C1 segment of cervical spinal cord (tissue), 14 donors: ENCODE measurements at regions not wholly inside any gene's neighbourhood (a gene's known extent, or its start where the extent isn't known, plus 50 kb on each side); places are given as distances from the start of the nearest gene placed in this dataset.
"Not testable (repeated sequence)": the region's sequence is repeated elsewhere in the genome, so short reads cannot be mapped to it uniquely, and the experiment has no call there.

Experiments used
- DNase-seq, 14 donors: peaks; one replicate each; lab custom pipeline; 2025; lab: John Stamatoyannopoulos, UW

DNA sequence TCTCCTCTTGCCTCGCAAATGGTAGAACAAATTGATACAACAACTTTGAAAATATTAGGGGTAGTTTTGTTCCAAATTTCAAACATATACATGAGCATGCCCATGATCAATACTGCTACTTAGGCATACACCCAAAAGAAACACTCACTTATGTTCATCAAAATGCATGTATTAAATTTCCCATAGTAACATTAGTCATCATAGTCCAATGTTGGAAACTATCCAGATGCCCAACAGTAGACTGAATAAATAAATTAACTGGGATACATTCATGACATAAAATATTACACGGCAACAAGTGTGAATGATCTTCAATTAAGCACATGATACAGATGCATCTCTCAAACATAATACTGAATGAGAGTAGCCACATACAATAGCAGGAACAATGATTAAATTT, 391.6 kb downstream of the CDH11 start:
- DNase-seq: no peak

DNA sequence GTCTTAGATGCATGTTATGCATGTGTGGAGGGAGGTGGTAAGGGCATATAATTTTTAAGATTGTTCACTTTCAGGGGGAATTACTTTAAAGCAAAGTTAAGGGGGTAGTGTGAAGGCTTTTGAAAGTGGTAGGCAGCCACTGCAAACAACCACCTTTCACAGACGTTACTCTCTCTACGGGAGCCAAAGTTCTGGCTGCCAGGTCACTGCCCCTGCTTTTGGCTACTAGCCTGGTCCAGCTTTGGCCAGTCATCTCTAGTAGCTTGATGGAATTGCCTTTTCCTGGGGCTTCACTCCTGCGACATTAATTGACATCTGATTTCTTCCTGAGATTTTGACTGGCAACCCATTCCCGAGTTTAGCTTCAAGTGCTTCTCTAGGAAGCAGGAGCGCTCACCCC, 397.5 kb downstream of the CDH11 start:
- no peak for DNase-seq

DNA sequence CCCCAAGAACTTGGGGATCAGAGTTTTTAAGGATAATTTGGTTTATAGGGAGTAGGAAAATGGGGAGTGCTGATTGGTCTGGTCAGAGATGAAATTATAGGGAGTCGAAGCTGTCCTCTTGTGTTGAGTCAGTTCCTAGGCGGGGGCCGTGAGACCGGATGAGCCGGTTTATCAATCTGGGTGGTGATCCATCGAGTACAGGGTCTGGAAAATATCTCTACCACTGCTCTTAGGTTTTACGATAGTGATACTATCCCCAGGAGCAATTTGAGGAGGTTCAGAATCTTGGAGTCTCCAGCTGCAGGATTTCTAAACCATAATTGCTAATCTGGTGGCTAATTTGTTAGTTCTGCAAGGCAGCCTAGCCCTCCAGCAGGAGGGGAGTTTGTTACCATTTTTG, 403.4 kb downstream of the CDH11 start:
- DNase-seq: no peak

DNA sequence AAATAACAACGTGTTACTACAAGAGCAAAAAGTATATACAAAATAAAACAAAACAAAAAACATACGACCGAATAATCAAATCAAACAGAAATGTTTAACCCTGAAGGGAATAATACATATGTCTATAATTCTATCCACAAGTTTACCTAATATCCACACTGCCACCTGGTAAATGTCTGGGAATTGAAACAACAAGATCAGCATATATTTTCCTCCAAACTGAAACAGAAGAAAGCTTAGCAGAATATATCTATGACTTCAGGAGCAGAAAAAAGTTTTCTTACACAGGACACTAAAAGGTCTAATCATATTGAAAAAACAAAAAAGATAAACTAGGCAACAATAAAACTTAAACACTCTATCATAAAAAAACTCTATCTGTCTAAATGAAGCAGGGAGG, 404.0 kb downstream of the CDH11 start:
- no peak for DNase-seq

DNA sequence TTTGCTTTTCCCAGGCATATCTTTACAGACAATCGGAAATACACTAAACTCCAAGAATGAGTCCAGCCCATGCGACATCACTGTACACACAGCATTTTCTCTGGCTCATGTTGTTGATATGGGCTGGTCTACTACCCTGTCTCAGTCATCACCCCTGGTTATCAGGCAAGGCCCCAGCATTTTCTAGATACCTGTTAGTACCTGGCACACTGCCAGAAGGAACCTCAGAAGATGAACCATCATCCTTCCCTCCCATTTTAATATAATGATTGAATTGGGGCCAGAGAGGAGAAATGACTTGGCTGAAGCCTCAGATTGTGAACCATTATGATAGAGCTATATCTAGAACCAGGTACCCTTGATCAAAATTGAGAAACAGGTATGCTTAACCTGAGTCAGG, 406.2 kb downstream of the CDH11 start:
- no peak for DNase-seq

DNA sequence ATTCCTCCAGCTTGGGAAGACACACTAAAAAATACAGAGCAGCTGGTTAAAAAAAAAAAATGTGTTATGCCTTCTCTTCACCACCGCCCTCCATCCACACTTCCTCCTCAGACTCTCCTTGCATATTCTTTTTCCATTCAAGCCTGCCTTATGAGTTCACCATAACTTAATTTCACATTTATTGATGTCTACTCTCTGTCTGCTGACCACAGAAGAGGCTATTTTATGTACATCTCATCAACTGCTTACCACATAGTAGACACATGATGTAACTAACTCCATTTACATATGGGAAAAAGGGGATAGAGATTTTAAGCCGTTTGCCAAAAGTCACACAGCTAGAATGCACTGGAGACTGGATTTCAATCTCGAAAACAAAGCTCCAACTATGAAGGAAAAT, 409.8 kb downstream of the CDH11 start:
- DNase-seq: no peak

DNA sequence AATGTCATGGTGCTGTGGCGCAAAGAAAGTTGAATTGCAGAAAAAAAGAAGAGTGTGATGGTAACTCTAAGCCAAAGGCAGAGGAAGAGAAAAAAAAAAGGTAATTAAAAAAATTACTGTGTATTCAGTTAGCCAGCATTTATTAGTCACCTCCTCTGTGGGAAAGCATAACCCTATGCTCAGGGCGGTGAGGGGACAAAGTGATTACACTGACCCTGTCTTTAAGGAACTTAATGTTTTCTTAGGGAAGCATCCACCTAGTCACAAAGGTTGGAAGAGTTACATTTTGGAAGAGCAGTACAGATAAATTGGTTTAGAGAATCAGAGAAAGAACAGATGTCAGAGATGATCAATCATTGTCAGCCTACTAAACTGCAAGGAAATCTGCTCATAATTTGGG, 410.3 kb downstream of the CDH11 start:
- DNase-seq: no peak

DNA sequence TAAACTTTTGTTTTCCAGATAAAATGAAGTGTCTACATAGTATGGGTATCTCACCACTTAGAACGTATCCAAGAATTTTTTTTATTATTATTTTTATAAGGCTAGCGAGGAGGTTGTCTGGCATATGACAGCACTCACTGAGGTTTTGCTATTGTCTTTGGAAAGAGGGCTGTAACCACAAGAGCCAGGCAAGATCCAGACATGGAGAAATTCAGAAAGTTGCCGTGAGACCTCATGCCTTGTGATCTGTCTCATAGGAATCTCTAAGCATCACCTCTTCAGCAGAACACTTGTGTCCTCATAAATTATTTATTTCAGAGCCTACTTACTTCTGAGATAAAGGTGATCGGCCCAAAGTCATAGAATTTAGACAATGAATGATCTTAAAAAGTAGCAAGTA, 410.8 kb downstream of the CDH11 start:
- DNase-seq: no peak

DNA sequence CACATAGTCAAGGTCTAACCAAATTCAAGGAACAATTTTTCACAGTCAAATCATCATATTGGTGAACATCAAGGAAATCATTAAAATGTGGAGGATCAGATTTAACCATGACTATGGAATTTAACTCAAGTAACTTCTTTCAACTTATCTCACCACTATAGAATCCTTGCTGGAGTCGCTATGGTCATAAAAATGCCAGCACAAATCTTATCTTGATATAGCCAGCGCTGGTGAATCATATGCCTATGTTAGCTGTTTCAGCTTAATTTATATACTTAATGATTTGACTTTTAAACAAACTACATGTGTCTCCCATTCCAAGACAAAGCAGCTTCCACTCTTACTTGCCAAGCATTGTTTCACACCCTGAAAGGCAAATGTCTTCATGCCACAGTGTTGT, 416.4 kb downstream of the CDH11 start:
- no peak for DNase-seq

DNA sequence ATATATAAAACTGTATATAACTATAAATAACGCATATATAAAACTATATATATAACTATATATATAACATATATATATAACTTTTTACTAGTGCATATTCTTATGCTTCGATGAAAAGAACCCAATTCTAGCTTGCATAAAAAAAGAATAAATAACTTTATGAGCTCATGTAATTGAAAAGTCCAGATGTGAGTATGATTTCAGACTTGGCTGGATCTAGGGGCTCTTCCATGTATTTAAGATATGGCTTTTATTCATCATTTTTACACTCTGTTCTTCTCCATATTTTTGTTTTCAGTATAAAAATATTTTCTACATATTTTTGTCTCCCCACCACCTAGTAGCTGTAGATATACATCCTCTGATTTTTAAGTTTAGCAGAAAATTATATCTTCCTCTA, 417.5 kb downstream of the CDH11 start:
- DNase-seq: no peak

DNA sequence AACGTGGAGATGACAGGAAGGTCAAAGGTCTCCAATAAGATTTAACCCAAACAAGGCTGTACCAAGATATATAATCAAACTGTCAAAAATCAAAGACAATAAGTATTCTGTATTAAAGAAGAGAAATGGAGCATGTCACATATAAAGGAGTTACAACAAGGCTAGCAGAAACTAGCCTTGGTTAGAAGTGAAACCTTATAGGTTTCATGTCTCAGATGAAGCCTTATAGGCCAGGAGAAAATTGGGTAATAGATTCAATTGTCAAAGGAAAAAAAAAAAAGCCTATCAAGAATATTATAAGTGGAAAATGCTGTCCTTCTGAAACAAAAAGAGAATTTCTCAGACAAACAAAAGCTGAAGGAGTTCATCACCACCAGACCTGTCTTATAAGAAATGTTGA, 419.4 kb downstream of the CDH11 start:
- no peak for DNase-seq

DNA sequence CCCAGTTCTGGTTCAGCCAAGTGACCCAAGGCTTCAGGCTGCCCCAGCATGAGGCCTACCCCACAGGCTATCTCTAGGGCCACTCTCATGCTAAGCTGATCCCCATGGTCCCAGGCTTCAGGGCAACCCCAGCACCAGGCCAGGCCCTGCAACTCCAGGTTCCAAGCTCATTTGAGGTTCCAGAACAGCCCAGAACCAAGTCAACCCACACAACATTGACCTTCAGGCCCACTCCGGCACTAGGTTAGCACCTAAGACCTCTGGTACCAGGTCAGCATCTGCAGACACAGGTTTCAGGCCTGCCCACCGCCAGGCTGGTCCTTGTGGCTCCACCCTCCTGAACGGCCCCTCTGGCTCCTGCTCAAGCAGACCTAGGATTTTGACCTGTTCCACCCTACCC, 421.2 kb downstream of the CDH11 start:
- no peak for DNase-seq

DNA sequence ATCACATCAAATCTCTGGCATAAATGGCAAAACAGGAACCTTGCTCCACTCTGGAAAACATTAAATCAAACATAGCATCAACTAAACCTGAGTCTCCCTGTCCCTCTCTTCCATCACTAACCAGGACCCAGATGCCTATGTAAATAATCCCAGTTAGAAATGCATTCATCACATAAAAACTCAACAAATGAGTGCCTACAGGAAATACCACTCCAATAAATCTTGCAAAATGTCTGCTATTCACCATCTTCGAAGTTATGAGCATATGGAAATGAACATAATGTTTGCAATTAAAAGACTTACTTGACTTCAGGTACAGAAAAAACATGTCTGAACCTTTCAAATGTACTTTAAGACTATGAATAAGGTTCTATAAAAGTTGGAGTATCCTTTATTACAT, 425.0 kb downstream of the CDH11 start:
- no peak for DNase-seq

DNA sequence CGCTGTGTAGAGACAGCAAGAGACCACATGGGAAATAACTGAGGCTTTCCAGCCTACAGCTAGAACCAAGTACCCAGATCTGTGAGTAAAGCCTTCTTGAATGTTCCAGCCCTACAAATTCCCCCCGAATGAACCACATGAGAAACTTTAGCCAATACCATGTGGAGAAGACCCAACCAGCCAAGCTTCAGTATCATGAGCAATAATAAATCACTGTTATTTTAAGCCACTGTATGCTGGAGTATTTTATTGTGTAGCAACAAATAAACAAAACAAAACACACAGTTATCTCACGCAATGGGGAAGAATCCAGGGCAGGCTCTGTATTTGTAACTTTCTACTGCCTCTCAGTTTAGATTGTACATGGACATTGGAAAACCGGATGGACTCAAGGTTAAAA, 426.2 kb downstream of the CDH11 start:
- no peak for DNase-seq

DNA sequence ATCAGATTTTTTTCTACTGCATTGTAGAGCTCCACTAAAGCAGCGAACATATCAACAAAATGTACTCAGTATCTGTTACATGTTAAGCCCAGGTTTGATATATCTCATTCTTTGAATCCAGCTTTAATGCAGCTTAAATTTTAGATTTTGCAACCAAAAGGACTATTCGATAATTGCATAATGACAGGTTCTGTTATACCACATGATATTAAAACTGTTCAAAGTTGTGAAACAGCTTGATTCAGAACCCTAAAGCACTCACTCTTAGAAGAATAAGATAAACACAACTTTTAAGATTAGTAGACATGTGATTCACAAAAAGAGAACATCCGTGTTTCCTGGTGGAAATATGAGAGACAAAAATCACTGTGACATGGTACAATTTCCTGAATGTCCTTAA, 427.9 kb downstream of the CDH11 start:
- no peak for DNase-seq

DNA sequence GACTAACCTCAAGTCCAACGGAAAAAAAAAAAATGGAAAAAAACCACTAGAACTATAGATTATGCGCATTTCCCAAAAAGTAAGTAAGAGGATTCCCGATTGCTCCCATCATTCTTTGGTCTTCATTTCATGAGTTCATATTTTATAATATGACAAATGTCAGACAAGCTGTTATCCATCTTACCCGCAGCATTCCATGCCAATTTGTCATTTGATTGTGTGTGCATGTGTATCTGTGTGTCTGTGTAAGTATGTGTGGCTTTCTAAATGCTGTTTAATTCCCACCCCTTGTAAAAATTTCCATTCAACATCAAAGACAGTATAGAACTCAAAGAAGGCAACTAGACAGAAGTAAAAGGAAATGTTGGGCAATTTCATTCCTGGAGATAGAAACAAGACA, 434.1 kb downstream of the CDH11 start:
- DNase-seq: no peak

DNA sequence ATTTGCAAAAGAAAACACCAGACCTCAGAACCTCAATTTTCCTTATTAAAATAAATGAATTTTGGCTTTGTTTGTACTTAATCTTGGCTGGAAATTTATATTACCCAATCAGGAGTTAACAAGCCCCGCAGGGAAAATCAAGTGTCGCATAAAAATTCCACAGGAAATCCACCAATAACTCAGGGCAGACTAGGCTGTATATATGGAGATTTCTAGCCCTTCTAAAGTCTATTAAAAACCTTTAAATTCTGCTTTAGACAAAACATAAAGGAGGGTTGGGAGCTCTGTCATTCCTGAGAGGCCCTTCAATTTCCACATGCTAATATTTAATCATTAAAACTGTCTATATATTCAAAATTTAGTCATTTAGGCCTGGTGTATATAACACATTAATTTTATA, 434.7 kb downstream of the CDH11 start:
- DNase-seq: no peak

DNA sequence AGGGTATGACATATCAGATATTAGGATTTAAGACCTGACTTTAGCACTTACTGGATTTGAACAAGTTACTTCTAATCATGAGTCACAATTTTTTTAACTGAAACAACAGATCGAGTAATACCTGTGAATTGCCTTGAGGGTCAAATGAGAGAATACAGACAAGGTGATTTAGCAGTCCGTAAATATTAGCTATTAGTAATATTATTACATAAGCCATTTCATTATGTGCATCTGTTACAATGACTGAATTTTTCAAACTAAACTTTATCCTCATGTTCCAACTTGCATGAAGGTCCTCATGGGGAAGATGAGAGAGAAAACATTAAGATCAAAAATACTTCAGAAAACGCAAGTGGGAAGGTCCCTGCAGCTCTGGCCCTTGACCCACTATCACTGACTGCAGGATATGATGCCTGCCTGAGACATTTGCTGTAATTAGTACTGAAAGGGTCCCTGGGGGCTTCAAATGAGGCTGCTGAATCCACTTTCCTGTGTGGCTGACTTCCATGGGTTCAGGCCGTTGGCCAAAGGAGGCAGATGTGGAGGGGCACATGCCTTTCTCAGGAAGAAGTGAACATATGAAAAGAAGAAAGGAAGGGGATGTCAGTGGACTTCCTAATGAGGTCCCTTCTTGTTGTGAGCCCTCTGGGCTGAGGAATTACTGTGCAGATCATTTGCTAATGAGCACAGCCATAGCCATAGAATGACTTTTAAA, 441.7 kb downstream of the CDH11 start:
- no peak for DNase-seq

DNA sequence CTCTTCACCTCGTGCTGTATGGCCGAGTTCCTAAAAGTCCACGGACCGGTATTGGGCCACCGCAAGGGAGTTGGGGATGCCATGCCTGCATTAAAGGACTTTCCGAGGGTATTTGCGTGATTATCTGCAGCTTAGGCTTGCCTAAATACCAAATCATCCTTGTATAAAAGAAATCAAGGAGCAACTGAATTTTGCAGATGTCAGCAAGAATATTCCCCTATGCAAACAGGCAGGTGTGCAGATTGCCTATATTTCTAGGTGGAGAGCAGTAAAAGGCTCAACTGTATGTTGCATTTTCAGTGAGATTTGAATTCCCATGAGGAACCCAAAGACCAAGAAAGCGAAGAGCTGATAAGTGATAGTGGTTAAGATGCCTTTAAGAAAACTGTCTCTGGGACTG, 452.3 kb downstream of the CDH11 start:
- no peak for DNase-seq

DNA sequence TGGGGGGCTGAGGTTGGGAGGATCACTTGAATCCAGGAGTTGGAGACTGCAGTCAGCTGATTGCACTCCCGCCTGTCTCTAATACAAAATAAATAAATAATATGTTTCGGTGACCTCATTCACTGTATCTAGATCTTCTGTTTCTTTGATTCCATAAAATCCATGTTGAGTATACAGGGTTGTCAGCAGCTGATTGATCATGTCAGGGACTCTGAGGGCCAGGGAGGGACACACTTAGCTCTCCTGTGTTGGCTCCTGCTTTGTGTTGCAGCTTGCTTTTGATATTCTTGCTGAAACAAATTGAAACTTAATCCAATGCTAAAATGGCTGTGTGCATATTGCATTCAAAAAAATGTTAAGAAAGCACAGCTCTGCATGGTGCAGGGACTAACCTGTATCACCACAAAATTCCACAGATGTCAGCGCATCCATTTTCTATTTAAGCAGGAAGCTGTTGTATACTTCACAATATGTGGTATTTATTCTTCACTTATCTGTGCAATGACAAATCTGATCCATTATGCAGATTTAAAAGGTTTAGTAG, 454.5 kb downstream of the CDH11 start:
- DNase-seq: no peak

DNA sequence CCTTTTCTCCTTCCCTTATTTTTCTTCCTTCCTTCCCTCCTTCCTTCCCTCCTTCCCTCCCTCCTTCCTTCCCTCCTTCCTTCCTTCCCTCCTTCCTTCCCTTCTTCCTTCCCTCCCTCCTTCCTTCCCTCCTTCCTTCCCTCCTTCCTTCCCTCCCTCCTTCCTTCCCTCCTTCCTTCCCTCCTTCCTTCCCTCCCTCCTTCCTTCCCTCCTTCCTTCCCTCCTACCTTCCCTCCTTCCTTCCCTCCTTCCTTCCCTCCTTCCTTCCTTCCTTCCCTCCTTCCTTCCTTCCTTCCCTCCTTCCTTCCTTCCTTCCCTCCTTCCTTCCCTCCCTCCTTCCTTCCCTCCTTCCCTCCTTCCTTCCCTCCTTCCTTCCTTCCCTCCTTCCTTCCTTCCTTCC, 459.6 kb downstream of the CDH11 start:
- not testable (repeated sequence) for DNase-seq

DNA sequence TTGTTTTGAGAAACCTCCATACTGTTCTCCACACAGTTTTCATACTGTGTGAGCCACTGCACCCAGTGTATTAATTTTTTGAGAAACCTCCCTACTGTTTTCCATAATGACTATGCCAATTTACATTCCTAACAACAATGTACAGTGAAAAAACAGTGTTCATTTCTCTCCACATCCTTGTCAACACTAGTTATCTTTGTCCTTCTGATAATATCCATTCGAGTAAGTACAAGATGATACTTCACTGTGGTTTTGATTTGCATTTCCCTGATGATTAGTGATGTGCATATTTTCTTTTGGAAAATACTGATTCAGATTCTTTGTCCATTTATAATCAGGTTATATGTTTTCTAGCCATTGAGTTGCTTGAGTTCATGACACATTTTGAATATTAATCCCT, 462.0 kb downstream of the CDH11 start:
- DNase-seq: no peak

DNA sequence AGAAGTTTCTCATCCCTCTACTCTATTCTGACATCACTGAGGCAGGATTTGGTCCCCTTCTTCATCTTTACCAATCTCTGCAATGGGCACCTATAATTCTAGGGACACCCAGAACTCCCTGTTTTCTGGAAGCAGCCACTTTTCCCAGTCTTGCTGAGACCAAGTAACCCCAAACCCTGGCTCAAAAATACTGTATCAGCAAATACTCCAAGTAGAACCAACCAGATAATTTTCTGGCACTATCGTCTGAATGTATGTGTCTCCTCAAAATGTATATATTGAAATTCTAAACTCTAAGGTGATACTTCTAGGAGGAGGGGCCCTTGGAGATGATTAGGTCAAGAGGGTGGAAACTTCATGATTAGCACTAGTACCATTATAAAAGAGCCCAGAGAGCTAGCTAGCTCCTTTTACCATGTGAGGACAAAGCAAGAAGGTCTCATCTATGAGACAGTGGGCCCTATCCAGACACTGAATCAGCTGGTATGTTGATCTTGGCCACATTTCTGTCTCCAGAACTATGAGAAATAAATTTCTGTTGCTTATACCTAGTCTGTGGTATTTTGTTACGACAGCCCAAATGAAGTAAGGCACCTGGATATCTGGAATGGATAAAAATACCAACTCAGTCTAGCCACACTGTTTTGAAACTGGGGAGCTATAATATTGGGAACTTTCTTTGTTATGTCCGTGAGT, 464.4 kb downstream of the CDH11 start:
- DNase-seq: no peak
